Transverse colon (tissue), 4 donors: ENCODE measurements at regions not wholly inside any gene's neighbourhood (a gene's known extent, or its start where the extent isn't known, plus 50 kb on each side); places are given as distances from the start of the nearest gene placed in this dataset.

Source experiments
- CTCF ChIP-seq, 5 experiments: fragments of 200-600 bp in 3 of 5; fragments of 450-650 bp in 2 of 5; sonication (generic) in 3 of 5; IDR thresholded peaks; 1 replicate in 2 of 5; 2 replicates in 3 of 5; pipeline ENCODE4 v1.5.1; 2016 to 2017; ENCODE audit warnings: antibody characterized with exemption in 5 of 5, inconsistent platforms in 3 of 5, mild to moderate bottlenecking in 2 of 5, moderate library complexity in 1 of 5
- POLR2A ChIP-seq: fragments of 450-650 bp; IDR thresholded peaks from one replicate; pipeline ENCODE4 v1.6.1; 2016; ENCODE audit warnings: antibody characterized with exemption, mild to moderate bottlenecking, moderate library complexity
- POLR2AphosphoS5 ChIP-seq, 3 donors: sonication (generic); formaldehyde crosslinking; IDR thresholded peaks; one replicate each; pipeline ENCODE4 v1.6.1; 2016; ENCODE audit warnings: antibody characterized with exemption in 3 of 3

GRCh38 chr7:94094298-94094697 lies 90.1 kb upstream of the BET1 start:
- TF ChIP-seq CTCF (IDR thresholded peaks at IDR 0.05) = no peak
- TF ChIP-seq POLR2A = no peak
- no peak for TF ChIP-seq POLR2AphosphoS5 (IDR thresholded peaks at IDR 0.05)
